ENCODE measurements at regions not wholly inside any gene's neighbourhood (a gene's known extent, or its start where the extent isn't known, plus 50 kb on each side); places are given as distances from the start of the nearest gene placed in this dataset.

- DNase-seq, result no peak
Observed at GRCh38 chr20:50242548-50242862, 51.9 kb downstream of the CEBPB start.

- DNase-seq, result no peak
Observed at GRCh38 chr20:50242863-50243609, 52.4 kb downstream of the CEBPB start.

GRCh38 chr20:50243610-50244351, 53.2 kb downstream of the CEBPB start:
- no peak for DNase-seq

GRCh38 chr20:50244352-50245149, 53.9 kb downstream of the CEBPB start:
- DNase-seq, result no peak

- DNase-seq, result no peak
Observed at GRCh38 chr20:50245498-50246366, 55.1 kb downstream of the CEBPB start.

- DNase-seq, result no peak
Observed at GRCh38 chr20:50246367-50247195, 56.0 kb downstream of the CEBPB start.

- no peak for DNase-seq
Observed at GRCh38 chr20:50247196-50248094, 56.8 kb downstream of the CEBPB start.

- DNase-seq, result no peak
Observed at GRCh38 chr20:50248104-50248641, 57.5 kb downstream of the CEBPB start.

- no peak for DNase-seq
Observed at GRCh38 chr20:50249447-50250388, 59.1 kb downstream of the CEBPB start.

GRCh38 chr20:50250679-50251382, 60.2 kb downstream of the CEBPB start:
- no peak for DNase-seq

- DNase-seq, result no peak
Observed at GRCh38 chr20:50251383-50251748, 60.7 kb downstream of the CEBPB start.

- DNase-seq, result no peak
Observed at GRCh38 chr20:50251992-50252511, 61.4 kb downstream of the CEBPB start.

- no peak for DNase-seq
Observed at GRCh38 chr20:50252701-50253100, 62.1 kb downstream of the CEBPB start.

GRCh38 chr20:50253101-50253500, 62.5 kb downstream of the CEBPB start:
- DNase-seq, result no peak

GRCh38 chr20:50254466-50255079, 63.9 kb downstream of the CEBPB start:
- no peak for DNase-seq

- no peak for DNase-seq
Observed at GRCh38 chr20:50256577-50256976, 65.9 kb downstream of the CEBPB start.

- DNase-seq, result no peak
Observed at GRCh38 chr20:50257860-50258259, 67.2 kb downstream of the CEBPB start.
